ENCODE measurements at regions not wholly inside any gene's neighbourhood (a gene's known extent, or its start where the extent isn't known, plus 50 kb on each side); places are given as distances from the start of the nearest gene placed in this dataset.

DNA sequence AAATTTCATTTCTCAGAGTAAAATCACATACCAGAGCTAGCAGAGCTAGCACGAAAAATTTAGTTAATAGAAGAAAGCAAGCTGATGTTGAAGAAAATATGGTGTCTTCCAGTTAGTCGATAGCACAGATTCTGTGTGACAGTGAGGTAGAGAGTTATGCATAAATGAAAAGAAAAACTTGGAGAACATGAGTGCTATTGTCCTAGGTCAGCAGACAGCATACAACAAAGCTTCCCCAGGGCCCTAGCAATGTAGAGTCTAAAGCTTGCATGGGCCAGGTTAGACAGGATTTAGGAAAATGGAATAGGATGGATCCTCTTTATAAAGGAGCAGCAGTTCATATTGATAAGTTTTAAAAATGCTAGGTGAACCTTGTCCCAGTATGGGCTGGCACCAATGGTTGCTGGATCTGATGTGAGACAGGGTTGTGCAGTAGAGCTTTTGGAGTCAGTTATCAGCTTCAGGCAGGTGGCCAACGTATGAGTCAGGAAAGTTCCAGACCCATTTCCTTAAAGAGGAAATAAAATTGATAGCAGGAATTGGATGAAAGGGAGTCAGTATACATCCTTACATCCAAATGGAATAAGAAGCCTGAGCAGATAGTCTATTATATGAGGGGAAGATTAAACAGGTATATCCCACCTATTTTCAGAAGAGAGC lies 277.2 kb downstream of the FRK start:
- DNase-seq (ENCODE audit: low read depth, low spot score), result peak; percentile 64
- TF ChIP-seq, protein P1, sequence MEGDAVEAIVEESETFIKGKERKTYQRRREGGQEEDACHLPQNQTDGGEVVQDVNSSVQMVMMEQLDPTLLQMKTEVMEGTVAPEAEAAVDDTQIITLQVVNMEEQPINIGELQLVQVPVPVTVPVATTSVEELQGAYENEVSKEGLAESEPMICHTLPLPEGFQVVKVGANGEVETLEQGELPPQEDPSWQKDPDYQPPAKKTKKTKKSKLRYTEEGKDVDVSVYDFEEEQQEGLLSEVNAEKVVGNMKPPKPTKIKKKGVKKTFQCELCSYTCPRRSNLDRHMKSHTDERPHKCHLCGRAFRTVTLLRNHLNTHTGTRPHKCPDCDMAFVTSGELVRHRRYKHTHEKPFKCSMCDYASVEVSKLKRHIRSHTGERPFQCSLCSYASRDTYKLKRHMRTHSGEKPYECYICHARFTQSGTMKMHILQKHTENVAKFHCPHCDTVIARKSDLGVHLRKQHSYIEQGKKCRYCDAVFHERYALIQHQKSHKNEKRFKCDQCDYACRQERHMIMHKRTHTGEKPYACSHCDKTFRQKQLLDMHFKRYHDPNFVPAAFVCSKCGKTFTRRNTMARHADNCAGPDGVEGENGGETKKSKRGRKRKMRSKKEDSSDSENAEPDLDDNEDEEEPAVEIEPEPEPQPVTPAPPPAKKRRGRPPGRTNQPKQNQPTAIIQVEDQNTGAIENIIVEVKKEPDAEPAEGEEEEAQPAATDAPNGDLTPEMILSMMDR (IDR thresholded peaks at IDR 0.05; ENCODE audit: low read depth, low read length), result no peak
- in situ Hi-C loops (cut with HindIII; ENCODE audit: low sequenced_read_pairs), result no loop called here
- no peak overlapping the region for H3K4me3 ChIP-seq (ENCODE audit: low read depth, low read length)

GRCh38 chr6:115782612-115783011 lies 278.1 kb downstream of the FRK start:
- DNase-seq (ENCODE audit: low read depth, low spot score), result no peak
- TF ChIP-seq, protein P1 (IDR thresholded peaks at IDR 0.05; ENCODE audit: low read depth, low read length), result no peak
- H3K4me3 ChIP-seq (ENCODE audit: low read depth, low read length), result no peak overlapping the region
- in situ Hi-C loops (cut with HindIII; ENCODE audit: low sequenced_read_pairs), result no loop called here

GRCh38 chr6:115773741-115774140 lies 286.9 kb downstream of the FRK start:
- H3K4me3 ChIP-seq (ENCODE audit: low read depth, low read length), result no peak overlapping the region
- TF ChIP-seq, protein P1 (IDR thresholded peaks at IDR 0.05; ENCODE audit: low read depth, low read length), result no peak
- no peak for DNase-seq (ENCODE audit: low read depth, low spot score)
- in situ Hi-C loops (cut with HindIII; ENCODE audit: low sequenced_read_pairs), result no loop called here

DNA sequence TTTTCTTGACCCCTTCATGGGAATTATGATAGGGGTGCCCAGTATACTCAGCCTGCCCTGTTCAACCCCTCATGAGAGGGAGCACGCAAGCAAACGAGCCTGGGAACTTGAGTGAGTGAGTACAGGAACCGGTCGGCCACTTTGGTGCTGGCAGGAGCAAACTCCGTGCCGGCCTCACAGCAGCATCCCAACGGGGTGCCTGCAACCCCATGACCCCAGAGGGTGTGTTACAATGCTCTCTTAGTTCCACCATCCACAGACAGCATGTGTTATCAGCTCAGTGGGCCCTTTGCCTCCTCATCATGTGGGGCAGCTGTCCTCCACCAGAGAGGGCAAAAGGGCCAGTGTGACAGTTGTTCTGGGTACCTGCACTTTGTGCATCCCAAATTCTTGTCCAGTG lies 289.8 kb downstream of the FRK start:
- TF ChIP-seq, protein P1 (IDR thresholded peaks at IDR 0.05; ENCODE audit: low read depth, low read length), result no peak
- in situ Hi-C loops (cut with HindIII; ENCODE audit: low sequenced_read_pairs), result no loop called here
- no peak overlapping the region for H3K4me3 ChIP-seq (ENCODE audit: low read depth, low read length)
- DNase-seq (ENCODE audit: low read depth, low spot score), result no peak

GRCh38 chr6:115768500-115768899 lies 292.2 kb downstream of the FRK start:
- DNase-seq (ENCODE audit: low read depth, low spot score), result no peak
- H3K4me3 ChIP-seq (ENCODE audit: low read depth, low read length), result no peak overlapping the region
- in situ Hi-C loops (cut with HindIII; ENCODE audit: low sequenced_read_pairs), result no loop called here
- TF ChIP-seq, protein P1 (IDR thresholded peaks at IDR 0.05; ENCODE audit: low read depth, low read length), result no peak

- DNase-seq (ENCODE audit: low read depth, low spot score), result peak; percentile 41
- no peak overlapping the region for H3K4me3 ChIP-seq (ENCODE audit: low read depth, low read length)
- in situ Hi-C loops (cut with HindIII; ENCODE audit: low sequenced_read_pairs), result no loop called here
- TF ChIP-seq, protein P1 (IDR thresholded peaks at IDR 0.05; ENCODE audit: low read depth, low read length), result no peak
Measured at GRCh38 chr6:115767931-115768330, 292.8 kb downstream of the FRK start.

Data from astrocyte of the spinal cord (primary cell).